Panc1 (cell line): ENCODE measurements at regions not wholly inside any gene's neighbourhood (a gene's known extent, or its start where the extent isn't known, plus 50 kb on each side); places are given as distances from the start of the nearest gene placed in this dataset.

Experiments
- POLR2AphosphoS5 ChIP-seq: IDR thresholded peaks from 2 replicates; pipeline ENCODE4 v1.6.1; 2012; ENCODE audit warnings: mild to moderate bottlenecking, low read depth, low read length, moderate library complexity
- TF ChIP-seq, protein P1 (sequence below): fragments of 450-650 bp; IDR thresholded peaks from 2 replicates; pipeline ENCODE4 v1.5.1; 2017; ENCODE audit warnings: mild to moderate bottlenecking
- TF ChIP-seq, protein P2 (sequence below), 2 experiments: IDR thresholded peaks; 2 replicates each; pipeline ENCODE4 v1.6.1; 2011 to 2012; ENCODE audit warnings: low read depth in 2 of 2, control low read depth in 1 of 2, low read length in 1 of 2, mild to moderate bottlenecking in 1 of 2, moderate library complexity in 1 of 2; ENCODE audit not compliant: insufficient read depth in 1 of 2

DNA sequence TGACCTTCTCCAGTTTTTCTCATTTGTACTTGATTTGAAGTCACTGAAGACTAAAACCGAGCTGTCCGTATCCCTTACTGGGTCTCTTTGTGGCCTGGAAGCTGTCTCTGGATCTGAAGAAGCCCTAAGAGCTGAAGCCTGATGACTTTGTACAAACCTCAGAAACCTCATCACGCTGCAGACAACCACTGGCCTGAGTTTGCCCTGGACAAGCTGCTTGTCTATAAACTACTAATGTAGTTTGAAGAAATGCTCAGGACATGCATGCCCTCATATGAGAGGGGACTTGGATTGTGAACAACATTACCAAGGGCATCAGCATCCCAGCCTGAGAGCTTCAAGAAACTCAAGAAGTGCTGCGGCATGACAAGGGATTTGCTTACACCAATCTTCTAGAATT lies 79.3 kb upstream of the CBLN2 start:
- TF ChIP-seq, protein P1, sequence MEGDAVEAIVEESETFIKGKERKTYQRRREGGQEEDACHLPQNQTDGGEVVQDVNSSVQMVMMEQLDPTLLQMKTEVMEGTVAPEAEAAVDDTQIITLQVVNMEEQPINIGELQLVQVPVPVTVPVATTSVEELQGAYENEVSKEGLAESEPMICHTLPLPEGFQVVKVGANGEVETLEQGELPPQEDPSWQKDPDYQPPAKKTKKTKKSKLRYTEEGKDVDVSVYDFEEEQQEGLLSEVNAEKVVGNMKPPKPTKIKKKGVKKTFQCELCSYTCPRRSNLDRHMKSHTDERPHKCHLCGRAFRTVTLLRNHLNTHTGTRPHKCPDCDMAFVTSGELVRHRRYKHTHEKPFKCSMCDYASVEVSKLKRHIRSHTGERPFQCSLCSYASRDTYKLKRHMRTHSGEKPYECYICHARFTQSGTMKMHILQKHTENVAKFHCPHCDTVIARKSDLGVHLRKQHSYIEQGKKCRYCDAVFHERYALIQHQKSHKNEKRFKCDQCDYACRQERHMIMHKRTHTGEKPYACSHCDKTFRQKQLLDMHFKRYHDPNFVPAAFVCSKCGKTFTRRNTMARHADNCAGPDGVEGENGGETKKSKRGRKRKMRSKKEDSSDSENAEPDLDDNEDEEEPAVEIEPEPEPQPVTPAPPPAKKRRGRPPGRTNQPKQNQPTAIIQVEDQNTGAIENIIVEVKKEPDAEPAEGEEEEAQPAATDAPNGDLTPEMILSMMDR, result no peak
- TF ChIP-seq POLR2AphosphoS5, result no peak
- TF ChIP-seq, protein P2, sequence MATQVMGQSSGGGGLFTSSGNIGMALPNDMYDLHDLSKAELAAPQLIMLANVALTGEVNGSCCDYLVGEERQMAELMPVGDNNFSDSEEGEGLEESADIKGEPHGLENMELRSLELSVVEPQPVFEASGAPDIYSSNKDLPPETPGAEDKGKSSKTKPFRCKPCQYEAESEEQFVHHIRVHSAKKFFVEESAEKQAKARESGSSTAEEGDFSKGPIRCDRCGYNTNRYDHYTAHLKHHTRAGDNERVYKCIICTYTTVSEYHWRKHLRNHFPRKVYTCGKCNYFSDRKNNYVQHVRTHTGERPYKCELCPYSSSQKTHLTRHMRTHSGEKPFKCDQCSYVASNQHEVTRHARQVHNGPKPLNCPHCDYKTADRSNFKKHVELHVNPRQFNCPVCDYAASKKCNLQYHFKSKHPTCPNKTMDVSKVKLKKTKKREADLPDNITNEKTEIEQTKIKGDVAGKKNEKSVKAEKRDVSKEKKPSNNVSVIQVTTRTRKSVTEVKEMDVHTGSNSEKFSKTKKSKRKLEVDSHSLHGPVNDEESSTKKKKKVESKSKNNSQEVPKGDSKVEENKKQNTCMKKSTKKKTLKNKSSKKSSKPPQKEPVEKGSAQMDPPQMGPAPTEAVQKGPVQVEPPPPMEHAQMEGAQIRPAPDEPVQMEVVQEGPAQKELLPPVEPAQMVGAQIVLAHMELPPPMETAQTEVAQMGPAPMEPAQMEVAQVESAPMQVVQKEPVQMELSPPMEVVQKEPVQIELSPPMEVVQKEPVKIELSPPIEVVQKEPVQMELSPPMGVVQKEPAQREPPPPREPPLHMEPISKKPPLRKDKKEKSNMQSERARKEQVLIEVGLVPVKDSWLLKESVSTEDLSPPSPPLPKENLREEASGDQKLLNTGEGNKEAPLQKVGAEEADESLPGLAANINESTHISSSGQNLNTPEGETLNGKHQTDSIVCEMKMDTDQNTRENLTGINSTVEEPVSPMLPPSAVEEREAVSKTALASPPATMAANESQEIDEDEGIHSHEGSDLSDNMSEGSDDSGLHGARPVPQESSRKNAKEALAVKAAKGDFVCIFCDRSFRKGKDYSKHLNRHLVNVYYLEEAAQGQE (IDR thresholded peaks at IDR 0.05; ENCODE audit: insufficient read depth in 1 of 2, low read depth in 2 of 2, low read length in 1 of 2), result no peak
